RWPE2 (cell line): ENCODE measurements at regions not wholly inside any gene's neighbourhood (a gene's known extent, or its start where the extent isn't known, plus 50 kb on each side); places are given as distances from the start of the nearest gene placed in this dataset.
"Not testable (repeated sequence)": the region's sequence is repeated elsewhere in the genome, so short reads cannot be mapped to it uniquely, and the experiment has no call there.

Source experiments
- ATAC-seq: fragments of 200-7000 bp; cut with Tn5 transposase; 3 replicates; pipeline ENCODE4 v1.9.1; 2021; ENCODE audit warnings: low read depth
- DNase-seq: peaks from one replicate; pipeline ENCODE4 v3.0.0-alpha.2; 2020; ENCODE audit warnings: low spot score
- H3K27ac ChIP-seq: fragments of 450-650 bp; 2 replicates; pipeline ENCODE4 v1.5.1; 2017; ENCODE audit warnings: mild to moderate bottlenecking; ENCODE audit not compliant: poor library complexity, severe bottlenecking
- H3K27me3 ChIP-seq: fragments of 250-450 bp; sonication (Bioruptor Pico); 2 replicates; pipeline ENCODE4 v1.5.1; 2021; ENCODE audit warnings: mild to moderate bottlenecking, moderate library complexity; ENCODE audit not compliant: insufficient read depth, poor library complexity, severe bottlenecking
- H3K36me3 ChIP-seq: fragments of 250-450 bp; sonication (Bioruptor Pico); 2 replicates; pipeline ENCODE4 v1.5.1; 2020; ENCODE audit warnings: low read depth, mild to moderate bottlenecking, moderate library complexity
- H3K4me1 ChIP-seq: fragments of 250-450 bp; sonication (Bioruptor Pico); 2 replicates; pipeline ENCODE4 v1.5.1; 2021; ENCODE audit warnings: mild to moderate bottlenecking, moderate library complexity; ENCODE audit not compliant: insufficient read depth, poor library complexity, severe bottlenecking
- H3K4me3 ChIP-seq: fragments of 250-450 bp; sonication (Bioruptor Pico); 2 replicates; pipeline ENCODE4 v1.5.1; 2021; ENCODE audit warnings: mild to moderate bottlenecking, moderate library complexity; ENCODE audit not compliant: severe bottlenecking
- H3K9me3 ChIP-seq: fragments of 250-450 bp; sonication (Bioruptor Pico); 2 replicates; pipeline ENCODE4 v1.5.1; 2021; ENCODE audit warnings: mild to moderate bottlenecking, moderate library complexity; ENCODE audit not compliant: severe bottlenecking
- TF ChIP-seq, protein P1 (sequence below): fragments of 450-650 bp; IDR thresholded peaks from one replicate; pipeline ENCODE4 v1.5.1; 2017; ENCODE audit warnings: mild to moderate bottlenecking, moderate library complexity; ENCODE audit not compliant: poor library complexity, severe bottlenecking

DNA sequence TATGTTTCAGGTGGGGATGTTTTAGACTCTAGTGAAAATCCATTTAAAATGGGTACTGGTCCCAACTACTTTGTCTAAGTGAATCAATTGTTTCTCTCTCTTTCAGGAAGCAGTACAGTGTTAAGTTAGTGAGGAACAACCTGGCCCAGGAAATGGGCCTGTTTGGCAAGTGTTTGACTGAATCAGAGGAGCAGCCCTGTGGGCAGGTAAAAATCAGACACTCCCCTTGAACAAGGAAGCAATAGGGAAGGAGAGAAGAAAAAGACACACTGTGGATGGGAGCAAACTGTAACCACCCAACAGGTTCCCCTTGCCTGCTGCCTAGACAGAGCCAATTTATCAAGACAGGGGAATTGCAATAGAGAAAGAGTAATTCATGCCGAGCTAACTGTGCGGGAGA lies 245.7 kb downstream of the C11orf87 start:
- DNase-seq (no peak), ATAC-seq (no peak)
- TF ChIP-seq, protein P1, sequence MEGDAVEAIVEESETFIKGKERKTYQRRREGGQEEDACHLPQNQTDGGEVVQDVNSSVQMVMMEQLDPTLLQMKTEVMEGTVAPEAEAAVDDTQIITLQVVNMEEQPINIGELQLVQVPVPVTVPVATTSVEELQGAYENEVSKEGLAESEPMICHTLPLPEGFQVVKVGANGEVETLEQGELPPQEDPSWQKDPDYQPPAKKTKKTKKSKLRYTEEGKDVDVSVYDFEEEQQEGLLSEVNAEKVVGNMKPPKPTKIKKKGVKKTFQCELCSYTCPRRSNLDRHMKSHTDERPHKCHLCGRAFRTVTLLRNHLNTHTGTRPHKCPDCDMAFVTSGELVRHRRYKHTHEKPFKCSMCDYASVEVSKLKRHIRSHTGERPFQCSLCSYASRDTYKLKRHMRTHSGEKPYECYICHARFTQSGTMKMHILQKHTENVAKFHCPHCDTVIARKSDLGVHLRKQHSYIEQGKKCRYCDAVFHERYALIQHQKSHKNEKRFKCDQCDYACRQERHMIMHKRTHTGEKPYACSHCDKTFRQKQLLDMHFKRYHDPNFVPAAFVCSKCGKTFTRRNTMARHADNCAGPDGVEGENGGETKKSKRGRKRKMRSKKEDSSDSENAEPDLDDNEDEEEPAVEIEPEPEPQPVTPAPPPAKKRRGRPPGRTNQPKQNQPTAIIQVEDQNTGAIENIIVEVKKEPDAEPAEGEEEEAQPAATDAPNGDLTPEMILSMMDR: no peak

GRCh38 chr11:109668973-109669634 lies 247.1 kb downstream of the C11orf87 start:
- Histone ChIP-seq H3K4me1 (no peaks in the 10 kb centered on the region), H3K9me3 (no peaks in the 10 kb centered on the region), H3K4me3 (no peak overlapping the region), H3K36me3 (no peaks in the 10 kb centered on the region), H3K27me3 (no peaks in the 10 kb centered on the region), H3K27ac (no peak overlapping the region)
- DNase-seq (no peak), ATAC-seq (0 out of 3 replicates have a peak, but pooled peaks have one; percentile 29)
- TF ChIP-seq, protein P1: no peak

More for the DNA sequence above, 245.7 kb downstream of the C11orf87 start:
- Histone ChIP-seq H3K36me3 (no peaks in the 10 kb centered on the region), H3K4me1 (no peaks in the 10 kb centered on the region), H3K4me3 (no peak overlapping the region), H3K27me3 (peaks cover 3% of the 10 kb centered on the region), H3K27ac (no peak overlapping the region), H3K9me3 (no peaks in the 10 kb centered on the region)

GRCh38 chr11:109677231-109677630 lies 255.2 kb downstream of the C11orf87 start:
- Histone ChIP-seq H3K27ac (no peak overlapping the region), H3K4me1 (no peaks in the 10 kb centered on the region), H3K4me3 (no peak overlapping the region), H3K36me3 (no peaks in the 10 kb centered on the region), H3K27me3 (no peaks in the 10 kb centered on the region), H3K9me3 (no peaks in the 10 kb centered on the region)
- ATAC-seq: no peak
- TF ChIP-seq, protein P1: no peak
- DNase-seq: no peak

DNA sequence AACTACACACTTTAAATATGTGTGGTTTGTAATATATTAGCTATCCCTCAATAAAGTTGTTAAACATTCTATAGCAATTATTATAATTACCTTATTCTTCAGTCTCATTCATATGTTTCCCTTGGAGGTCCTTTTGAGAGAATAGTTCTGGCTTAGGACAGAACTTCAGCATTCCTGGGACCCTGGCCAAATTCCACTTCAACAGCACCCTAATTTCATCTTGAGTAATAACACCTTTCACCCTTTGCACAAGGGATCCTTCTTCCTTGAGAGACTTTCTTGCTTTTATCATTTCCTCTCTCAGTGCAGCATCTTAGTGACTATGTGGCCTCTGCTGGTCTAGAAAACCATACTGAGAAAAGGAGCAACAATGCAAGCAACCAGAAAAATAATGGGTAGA lies 255.9 kb downstream of the C11orf87 start:
- TF ChIP-seq, protein P1: no peak

GRCh38 chr11:109680127-109680526 lies 258.1 kb downstream of the C11orf87 start:
- peak; percentile 54; the same call in 1 of the 3 replicates for ATAC-seq
- Histone ChIP-seq H3K4me3 (no peak overlapping the region), H3K4me1 (no peaks in the 10 kb centered on the region), H3K27ac (no peak overlapping the region), H3K27me3 (no peaks in the 10 kb centered on the region), H3K36me3 (no peaks in the 10 kb centered on the region), H3K9me3 (no peaks in the 10 kb centered on the region)
- TF ChIP-seq, protein P1: no peak
- DNase-seq: no peak

More for the DNA sequence above, 255.9 kb downstream of the C11orf87 start:
- ATAC-seq (no peak), DNase-seq (no peak)
- Histone ChIP-seq H3K27me3 (no peaks in the 10 kb centered on the region), H3K9me3 (no peaks in the 10 kb centered on the region), H3K4me3 (no peak overlapping the region), H3K36me3 (no peaks in the 10 kb centered on the region), H3K4me1 (no peaks in the 10 kb centered on the region), H3K27ac (no peak overlapping the region)

DNA sequence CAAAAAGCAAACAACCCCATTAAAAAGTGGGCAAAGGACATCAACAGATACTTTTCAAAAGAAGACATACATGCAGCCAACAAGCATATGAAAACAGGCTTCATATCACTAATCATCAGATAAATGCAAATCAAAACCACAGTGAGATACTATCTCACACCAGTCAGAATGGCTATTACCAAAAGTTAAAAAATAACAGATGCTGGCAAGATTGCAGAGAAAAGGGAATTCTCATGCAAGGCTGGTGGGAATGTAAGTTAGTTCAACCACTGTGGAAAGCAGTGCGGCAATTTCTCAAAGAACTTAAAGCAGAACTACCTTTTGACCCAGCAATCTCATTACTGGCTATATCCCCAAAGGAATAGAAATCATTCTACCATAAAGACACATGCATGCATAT lies 260.8 kb downstream of the C11orf87 start:
- ATAC-seq, H3K36me3 ChIP-seq, H3K27me3 ChIP-seq, H3K4me1 ChIP-seq, DNase-seq, H3K9me3 ChIP-seq, H3K4me3 ChIP-seq, H3K27ac ChIP-seq: not testable (repeated sequence)
